HG03469 (cell line): ENCODE measurements at regions not wholly inside any gene's neighbourhood (a gene's known extent, or its start where the extent isn't known, plus 50 kb on each side); places are given as distances from the start of the nearest gene placed in this dataset.
"Not testable (repeated sequence)": the region's sequence is repeated elsewhere in the genome, so short reads cannot be mapped to it uniquely, and the experiment has no call there.

Source experiments
- ATAC-seq: cut with Tn5 transposase; IDR thresholded peaks from one replicate; pipeline ENCODE4 v1.9.1; 2021; ENCODE audit warnings: mild to moderate bottlenecking, moderate library complexity, moderate number of reproducible peaks; ENCODE audit not compliant: unreplicated experiment

GRCh38 chr4:169898095-169898494 is 128.1 kb downstream of the MFAP3L start:
- ATAC-seq = no peak

- ATAC-seq = not testable (repeated sequence)
Measured at GRCh38 chr4:169894767-169895166, 131.4 kb downstream of the MFAP3L start.

GRCh38 chr4:169885893-169886292 is 128.1 kb upstream of the HPF1 start:
- no peak for ATAC-seq

GRCh38 chr4:169881769-169882168 is 124.0 kb upstream of the HPF1 start:
- no peak for ATAC-seq

GRCh38 chr4:169870507-169870906 is 112.8 kb upstream of the HPF1 start:
- no peak for ATAC-seq

GRCh38 chr4:169869490-169869889 is 111.7 kb upstream of the HPF1 start:
- no peak for ATAC-seq

GRCh38 chr4:169861593-169861992 is 103.8 kb upstream of the HPF1 start:
- ATAC-seq = no peak

GRCh38 chr4:169859366-169860216 is 101.8 kb upstream of the HPF1 start:
- no peak for ATAC-seq

- ATAC-seq = no peak
Measured at GRCh38 chr4:169854090-169854489, 96.3 kb upstream of the HPF1 start.

- no peak for ATAC-seq
Measured at GRCh38 chr4:169852481-169852880, 94.7 kb upstream of the HPF1 start.

GRCh38 chr4:169851750-169852149 is 94.0 kb upstream of the HPF1 start:
- ATAC-seq = no peak

- no peak for ATAC-seq
Measured at GRCh38 chr4:169849456-169849855, 91.7 kb upstream of the HPF1 start.

GRCh38 chr4:169848018-169848417 is 90.3 kb upstream of the HPF1 start:
- no peak for ATAC-seq

GRCh38 chr4:169847171-169847570 is 89.4 kb upstream of the HPF1 start:
- no peak for ATAC-seq

- ATAC-seq = no peak
Measured at GRCh38 chr4:169846396-169846795, 88.7 kb upstream of the HPF1 start.

- no peak for ATAC-seq
Measured at GRCh38 chr4:169841776-169842175, 84.0 kb upstream of the HPF1 start.

- ATAC-seq = no peak
Measured at GRCh38 chr4:169840554-169840953, 82.8 kb upstream of the HPF1 start.

- not testable (repeated sequence) for ATAC-seq
Measured at GRCh38 chr4:169828329-169828728, 70.6 kb upstream of the HPF1 start.

GRCh38 chr4:169826634-169827187 is 69.0 kb upstream of the HPF1 start:
- no peak for ATAC-seq

GRCh38 chr4:169823685-169824084 is 65.9 kb upstream of the HPF1 start:
- ATAC-seq = no peak

GRCh38 chr4:169821402-169821801 is 63.7 kb upstream of the HPF1 start:
- ATAC-seq = no peak

GRCh38 chr4:169818063-169818679 is 60.4 kb upstream of the HPF1 start:
- peak; percentile 51 for ATAC-seq
